GM23338 (cell line): ENCODE measurements at regions not wholly inside any gene's neighbourhood (a gene's known extent, or its start where the extent isn't known, plus 50 kb on each side); places are given as distances from the start of the nearest gene placed in this dataset.

Experiments
- CREB1 ChIP-seq: fragments of 250-450 bp; sonication (Bioruptor Pico); IDR thresholded peaks from 2 replicates; pipeline ENCODE4 v1.5.0; 2020; ENCODE audit warnings: low read depth, mild to moderate bottlenecking, moderate library complexity
- EZH2 ChIP-seq: fragments of 200-600 bp; sonication (generic); IDR thresholded peaks from one replicate; pipeline ENCODE4 v1.8.0; 2017; ENCODE audit warnings: antibody characterized with exemption, mild to moderate bottlenecking, low read depth; ENCODE audit not compliant: unreplicated experiment
- EZH2phosphoT487 ChIP-seq: fragments of 200-600 bp; sonication (generic); IDR thresholded peaks from one replicate; pipeline ENCODE4 v1.8.1; 2018; ENCODE audit warnings: antibody characterized with exemption; ENCODE audit not compliant: unreplicated experiment
- JUNB ChIP-seq: IDR thresholded peaks from one replicate; pipeline ENCODE4 v1.6.1; 2016; ENCODE audit warnings: antibody characterized with exemption; ENCODE audit not compliant: unreplicated experiment
- POLR2AphosphoS5 ChIP-seq: IDR thresholded peaks from 2 replicates; pipeline ENCODE4 v1.6.1; 2016; ENCODE audit warnings: antibody characterized with exemption, low read depth
- ZNF114 ChIP-seq: fragments of 250-450 bp; sonication (Bioruptor Pico); IDR thresholded peaks from 2 replicates; pipeline ENCODE4 v1.5.0; 2020; ENCODE audit warnings: mild to moderate bottlenecking, moderate library complexity
- ZNF331 ChIP-seq: fragments of 250-450 bp; sonication (Bioruptor Pico); IDR thresholded peaks from 2 replicates; pipeline ENCODE4 v1.5.0; 2020; ENCODE audit warnings: low read depth, mild to moderate bottlenecking, moderate library complexity
- TF ChIP-seq, protein P1 (sequence below): IDR thresholded peaks from one replicate; pipeline ENCODE4 v1.6.1; 2018; ENCODE audit warnings: antibody characterized with exemption; ENCODE audit not compliant: unreplicated experiment
- TF ChIP-seq, protein P2 (sequence below), 2 experiments: fragments of 200-600 bp in 1 of 2; sonication (generic) in 1 of 2; conservative IDR thresholded peaks; 2 replicates each; pipeline versions ENCODE4 v1.5.1 to v1.6.1; 2016 to 2017; ENCODE audit warnings: antibody characterized with exemption in 2 of 2, low read depth in 2 of 2, mild to moderate bottlenecking in 2 of 2, moderate library complexity in 1 of 2
- TF ChIP-seq, protein P3 (sequence below): IDR thresholded peaks from 2 replicates; pipeline ENCODE4 v1.6.1; 2016; ENCODE audit warnings: antibody characterized with exemption
- TF ChIP-seq, protein P4 (sequence below): fragments of 250-450 bp; sonication (Bioruptor Pico); IDR thresholded peaks from 2 replicates; pipeline ENCODE4 v1.5.0; 2020; ENCODE audit warnings: mild to moderate bottlenecking, moderate library complexity

DNA sequence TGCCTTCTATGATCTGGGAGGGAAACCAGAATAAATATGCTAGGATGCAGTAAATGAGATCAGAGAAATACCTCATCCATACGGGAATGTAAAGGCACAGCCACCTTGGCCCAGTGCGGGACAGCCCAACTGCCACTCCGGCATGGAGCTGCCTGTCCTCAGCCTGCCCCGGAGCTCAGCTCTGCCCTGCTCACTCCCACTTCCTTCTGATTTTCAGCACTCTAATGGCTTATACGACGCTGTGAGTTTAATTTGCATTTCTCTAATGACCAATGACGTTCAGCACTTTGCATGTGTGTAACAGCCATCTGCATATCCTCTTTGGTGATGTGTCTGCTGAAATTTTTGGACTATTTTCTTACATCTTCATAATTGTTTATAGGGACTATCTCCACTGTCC, 172.5 kb upstream of the RAB6C start:
- TF ChIP-seq, protein P1, sequence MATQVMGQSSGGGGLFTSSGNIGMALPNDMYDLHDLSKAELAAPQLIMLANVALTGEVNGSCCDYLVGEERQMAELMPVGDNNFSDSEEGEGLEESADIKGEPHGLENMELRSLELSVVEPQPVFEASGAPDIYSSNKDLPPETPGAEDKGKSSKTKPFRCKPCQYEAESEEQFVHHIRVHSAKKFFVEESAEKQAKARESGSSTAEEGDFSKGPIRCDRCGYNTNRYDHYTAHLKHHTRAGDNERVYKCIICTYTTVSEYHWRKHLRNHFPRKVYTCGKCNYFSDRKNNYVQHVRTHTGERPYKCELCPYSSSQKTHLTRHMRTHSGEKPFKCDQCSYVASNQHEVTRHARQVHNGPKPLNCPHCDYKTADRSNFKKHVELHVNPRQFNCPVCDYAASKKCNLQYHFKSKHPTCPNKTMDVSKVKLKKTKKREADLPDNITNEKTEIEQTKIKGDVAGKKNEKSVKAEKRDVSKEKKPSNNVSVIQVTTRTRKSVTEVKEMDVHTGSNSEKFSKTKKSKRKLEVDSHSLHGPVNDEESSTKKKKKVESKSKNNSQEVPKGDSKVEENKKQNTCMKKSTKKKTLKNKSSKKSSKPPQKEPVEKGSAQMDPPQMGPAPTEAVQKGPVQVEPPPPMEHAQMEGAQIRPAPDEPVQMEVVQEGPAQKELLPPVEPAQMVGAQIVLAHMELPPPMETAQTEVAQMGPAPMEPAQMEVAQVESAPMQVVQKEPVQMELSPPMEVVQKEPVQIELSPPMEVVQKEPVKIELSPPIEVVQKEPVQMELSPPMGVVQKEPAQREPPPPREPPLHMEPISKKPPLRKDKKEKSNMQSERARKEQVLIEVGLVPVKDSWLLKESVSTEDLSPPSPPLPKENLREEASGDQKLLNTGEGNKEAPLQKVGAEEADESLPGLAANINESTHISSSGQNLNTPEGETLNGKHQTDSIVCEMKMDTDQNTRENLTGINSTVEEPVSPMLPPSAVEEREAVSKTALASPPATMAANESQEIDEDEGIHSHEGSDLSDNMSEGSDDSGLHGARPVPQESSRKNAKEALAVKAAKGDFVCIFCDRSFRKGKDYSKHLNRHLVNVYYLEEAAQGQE: no peak
- TF ChIP-seq JUNB (no peak), EZH2phosphoT487 (no peak), POLR2AphosphoS5 (no peak), EZH2 (no peak), CREB1 (0 out of 2 replicates have a peak, but pooled peaks have one; percentile 6), ZNF331 (CRISPR knock-in tag) (no peak), ZNF114 (CRISPR knock-in tag) (no peak)
- TF ChIP-seq, protein P2, sequence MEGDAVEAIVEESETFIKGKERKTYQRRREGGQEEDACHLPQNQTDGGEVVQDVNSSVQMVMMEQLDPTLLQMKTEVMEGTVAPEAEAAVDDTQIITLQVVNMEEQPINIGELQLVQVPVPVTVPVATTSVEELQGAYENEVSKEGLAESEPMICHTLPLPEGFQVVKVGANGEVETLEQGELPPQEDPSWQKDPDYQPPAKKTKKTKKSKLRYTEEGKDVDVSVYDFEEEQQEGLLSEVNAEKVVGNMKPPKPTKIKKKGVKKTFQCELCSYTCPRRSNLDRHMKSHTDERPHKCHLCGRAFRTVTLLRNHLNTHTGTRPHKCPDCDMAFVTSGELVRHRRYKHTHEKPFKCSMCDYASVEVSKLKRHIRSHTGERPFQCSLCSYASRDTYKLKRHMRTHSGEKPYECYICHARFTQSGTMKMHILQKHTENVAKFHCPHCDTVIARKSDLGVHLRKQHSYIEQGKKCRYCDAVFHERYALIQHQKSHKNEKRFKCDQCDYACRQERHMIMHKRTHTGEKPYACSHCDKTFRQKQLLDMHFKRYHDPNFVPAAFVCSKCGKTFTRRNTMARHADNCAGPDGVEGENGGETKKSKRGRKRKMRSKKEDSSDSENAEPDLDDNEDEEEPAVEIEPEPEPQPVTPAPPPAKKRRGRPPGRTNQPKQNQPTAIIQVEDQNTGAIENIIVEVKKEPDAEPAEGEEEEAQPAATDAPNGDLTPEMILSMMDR (conservative IDR thresholded peaks at IDR 0.05; ENCODE audit: low read depth in 2 of 2): no peak
- TF ChIP-seq, protein P3, sequence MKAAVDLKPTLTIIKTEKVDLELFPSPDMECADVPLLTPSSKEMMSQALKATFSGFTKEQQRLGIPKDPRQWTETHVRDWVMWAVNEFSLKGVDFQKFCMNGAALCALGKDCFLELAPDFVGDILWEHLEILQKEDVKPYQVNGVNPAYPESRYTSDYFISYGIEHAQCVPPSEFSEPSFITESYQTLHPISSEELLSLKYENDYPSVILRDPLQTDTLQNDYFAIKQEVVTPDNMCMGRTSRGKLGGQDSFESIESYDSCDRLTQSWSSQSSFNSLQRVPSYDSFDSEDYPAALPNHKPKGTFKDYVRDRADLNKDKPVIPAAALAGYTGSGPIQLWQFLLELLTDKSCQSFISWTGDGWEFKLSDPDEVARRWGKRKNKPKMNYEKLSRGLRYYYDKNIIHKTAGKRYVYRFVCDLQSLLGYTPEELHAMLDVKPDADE: no peak
- TF ChIP-seq, protein P4, sequence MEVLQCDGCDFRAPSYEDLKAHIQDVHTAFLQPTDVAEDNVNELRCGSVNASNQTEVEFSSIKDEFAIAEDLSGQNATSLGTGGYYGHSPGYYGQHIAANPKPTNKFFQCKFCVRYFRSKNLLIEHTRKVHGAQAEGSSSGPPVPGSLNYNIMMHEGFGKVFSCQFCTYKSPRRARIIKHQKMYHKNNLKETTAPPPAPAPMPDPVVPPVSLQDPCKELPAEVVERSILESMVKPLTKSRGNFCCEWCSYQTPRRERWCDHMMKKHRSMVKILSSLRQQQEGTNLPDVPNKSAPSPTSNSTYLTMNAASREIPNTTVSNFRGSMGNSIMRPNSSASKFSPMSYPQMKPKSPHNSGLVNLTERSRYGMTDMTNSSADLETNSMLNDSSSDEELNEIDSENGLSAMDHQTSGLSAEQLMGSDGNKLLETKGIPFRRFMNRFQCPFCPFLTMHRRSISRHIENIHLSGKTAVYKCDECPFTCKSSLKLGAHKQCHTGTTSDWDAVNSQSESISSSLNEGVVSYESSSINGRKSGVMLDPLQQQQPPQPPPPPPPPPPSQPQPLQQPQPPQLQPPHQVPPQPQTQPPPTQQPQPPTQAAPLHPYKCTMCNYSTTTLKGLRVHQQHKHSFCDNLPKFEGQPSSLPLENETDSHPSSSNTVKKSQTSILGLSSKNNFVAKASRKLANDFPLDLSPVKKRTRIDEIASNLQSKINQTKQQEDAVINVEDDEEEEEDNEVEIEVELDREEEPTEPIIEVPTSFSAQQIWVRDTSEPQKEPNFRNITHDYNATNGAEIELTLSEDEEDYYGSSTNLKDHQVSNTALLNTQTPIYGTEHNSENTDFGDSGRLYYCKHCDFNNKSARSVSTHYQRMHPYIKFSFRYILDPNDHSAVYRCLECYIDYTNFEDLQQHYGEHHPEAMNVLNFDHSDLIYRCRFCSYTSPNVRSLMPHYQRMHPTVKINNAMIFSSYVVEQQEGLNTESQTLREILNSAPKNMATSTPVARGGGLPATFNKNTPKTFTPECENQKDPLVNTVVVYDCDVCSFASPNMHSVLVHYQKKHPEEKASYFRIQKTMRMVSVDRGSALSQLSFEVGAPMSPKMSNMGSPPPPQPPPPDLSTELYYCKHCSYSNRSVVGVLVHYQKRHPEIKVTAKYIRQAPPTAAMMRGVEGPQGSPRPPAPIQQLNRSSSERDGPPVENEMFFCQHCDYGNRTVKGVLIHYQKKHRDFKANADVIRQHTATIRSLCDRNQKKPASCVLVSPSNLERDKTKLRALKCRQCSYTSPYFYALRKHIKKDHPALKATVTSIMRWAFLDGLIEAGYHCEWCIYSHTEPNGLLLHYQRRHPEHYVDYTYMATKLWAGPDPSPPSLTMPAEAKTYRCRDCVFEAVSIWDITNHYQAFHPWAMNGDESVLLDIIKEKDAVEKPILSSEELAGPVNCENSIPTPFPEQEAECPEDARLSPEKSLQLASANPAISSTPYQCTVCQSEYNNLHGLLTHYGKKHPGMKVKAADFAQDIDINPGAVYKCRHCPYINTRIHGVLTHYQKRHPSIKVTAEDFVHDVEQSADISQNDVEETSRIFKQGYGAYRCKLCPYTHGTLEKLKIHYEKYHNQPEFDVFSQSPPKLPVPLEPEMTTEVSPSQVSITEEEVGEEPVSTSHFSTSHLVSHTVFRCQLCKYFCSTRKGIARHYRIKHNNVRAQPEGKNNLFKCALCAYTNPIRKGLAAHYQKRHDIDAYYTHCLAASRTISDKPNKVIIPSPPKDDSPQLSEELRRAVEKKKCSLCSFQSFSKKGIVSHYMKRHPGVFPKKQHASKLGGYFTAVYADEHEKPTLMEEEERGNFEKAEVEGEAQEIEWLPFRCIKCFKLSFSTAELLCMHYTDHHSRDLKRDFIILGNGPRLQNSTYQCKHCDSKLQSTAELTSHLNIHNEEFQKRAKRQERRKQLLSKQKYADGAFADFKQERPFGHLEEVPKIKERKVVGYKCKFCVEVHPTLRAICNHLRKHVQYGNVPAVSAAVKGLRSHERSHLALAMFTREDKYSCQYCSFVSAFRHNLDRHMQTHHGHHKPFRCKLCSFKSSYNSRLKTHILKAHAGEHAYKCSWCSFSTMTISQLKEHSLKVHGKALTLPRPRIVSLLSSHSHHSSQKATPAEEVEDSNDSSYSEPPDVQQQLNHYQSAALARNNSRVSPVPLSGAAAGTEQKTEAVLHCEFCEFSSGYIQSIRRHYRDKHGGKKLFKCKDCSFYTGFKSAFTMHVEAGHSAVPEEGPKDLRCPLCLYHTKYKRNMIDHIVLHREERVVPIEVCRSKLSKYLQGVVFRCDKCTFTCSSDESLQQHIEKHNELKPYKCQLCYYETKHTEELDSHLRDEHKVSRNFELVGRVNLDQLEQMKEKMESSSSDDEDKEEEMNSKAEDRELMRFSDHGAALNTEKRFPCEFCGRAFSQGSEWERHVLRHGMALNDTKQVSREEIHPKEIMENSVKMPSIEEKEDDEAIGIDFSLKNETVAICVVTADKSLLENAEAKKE (CRISPR knock-in tag): no peak
